NT2/D1 (cell line): ENCODE measurements at regions not wholly inside any gene's neighbourhood (a gene's known extent, or its start where the extent isn't known, plus 50 kb on each side); places are given as distances from the start of the nearest gene placed in this dataset.

Experiments used
- DNase-seq: peaks from one replicate; pipeline ENCODE4 v3.0.0-alpha.2; 2011; ENCODE audit warnings: low read depth, low spot score
- H3K27me3 ChIP-seq: 2 replicates; pipeline ENCODE4 v1.6.0; 2011; ENCODE audit warnings: mild to moderate bottlenecking; ENCODE audit not compliant: insufficient read length, insufficient read depth
- H3K36me3 ChIP-seq: 2 replicates; pipeline ENCODE4 v1.6.1; 2011; ENCODE audit warnings: mild to moderate bottlenecking, low read length, mixed read lengths; ENCODE audit not compliant: insufficient read depth, insufficient read length
- H3K4me1 ChIP-seq: 2 replicates; pipeline ENCODE4 v1.5.1; 2011; ENCODE audit not compliant: insufficient read depth, insufficient read length
- H3K4me3 ChIP-seq: 2 replicates; pipeline ENCODE4 v1.5.1; 2011; ENCODE audit warnings: low read depth; ENCODE audit not compliant: insufficient read length
- H3K9ac ChIP-seq: 2 replicates; pipeline ENCODE4 v1.6.0; 2011; ENCODE audit warnings: low read depth; ENCODE audit not compliant: insufficient read length
- H3K9me3 ChIP-seq: 2 replicates; pipeline ENCODE4 v1.5.1; 2011; ENCODE audit warnings: mild to moderate bottlenecking, low read length; ENCODE audit not compliant: insufficient read depth
- SUZ12 ChIP-seq: IDR thresholded peaks from 2 replicates; pipeline ENCODE4 v1.6.1; 2011; ENCODE audit not compliant: insufficient read length, insufficient read depth; ENCODE audit errors: extremely low read depth
- YY1 ChIP-seq: IDR thresholded peaks from 2 replicates; pipeline ENCODE4 v1.6.1; 2011; ENCODE audit not compliant: insufficient read length, insufficient read depth
- ZNF274 ChIP-seq: IDR thresholded peaks from 2 replicates; pipeline ENCODE4 v1.6.1; 2011; ENCODE audit warnings: mild to moderate bottlenecking, low read depth, low read length

GRCh38 chr14:62592877-62593276 is 452.4 kb downstream of the KCNH5 start:
- TF ChIP-seq SUZ12 (no peak), ZNF274 (no peak), YY1 (no peak)
- no peak overlapping the region for H3K9ac ChIP-seq
- no peaks in the 10 kb centered on the region for H3K4me1 ChIP-seq
- H3K27me3 ChIP-seq: no peaks in the 10 kb centered on the region
- no peaks in the 10 kb centered on the region for H3K36me3 ChIP-seq
- H3K4me3 ChIP-seq: no peak overlapping the region
- H3K9me3 ChIP-seq: peaks cover 7% of the 10 kb centered on the region; the same call in 1 of the 2 replicates
- no peak for DNase-seq

- Histone ChIP-seq H3K4me3 (no peak overlapping the region), H3K4me1 (no peaks in the 10 kb centered on the region), H3K36me3 (no peaks in the 10 kb centered on the region), H3K9me3 (peaks cover 7% of the 10 kb centered on the region; the same call in 1 of the 2 replicates), H3K9ac (no peak overlapping the region), H3K27me3 (no peaks in the 10 kb centered on the region)
- no peak for TF ChIP-seq YY1
- TF ChIP-seq ZNF274: no peak
- no peak for TF ChIP-seq SUZ12
- no peak for DNase-seq
Measured at GRCh38 chr14:62597143-62597542, 448.1 kb downstream of the KCNH5 start.

GRCh38 chr14:62599616-62600385 is 445.5 kb downstream of the KCNH5 start:
- no peaks in the 10 kb centered on the region for H3K27me3 ChIP-seq
- no peaks in the 10 kb centered on the region for H3K4me1 ChIP-seq
- no peak overlapping the region for H3K4me3 ChIP-seq
- peaks cover 7% of the 10 kb centered on the region; the same call in 1 of the 2 replicates for H3K9me3 ChIP-seq
- DNase-seq: no peak
- no peak for TF ChIP-seq YY1
- TF ChIP-seq ZNF274: no peak
- no peak for TF ChIP-seq SUZ12
- no peaks in the 10 kb centered on the region for H3K36me3 ChIP-seq
- H3K9ac ChIP-seq: no peak overlapping the region

- H3K27me3 ChIP-seq: no peaks in the 10 kb centered on the region
- DNase-seq: no peak
- no peak overlapping the region for H3K4me3 ChIP-seq
- no peaks in the 10 kb centered on the region for H3K9me3 ChIP-seq
- TF ChIP-seq SUZ12 (no peak), YY1 (no peak), ZNF274 (no peak)
- no peaks in the 10 kb centered on the region for H3K36me3 ChIP-seq
- H3K4me1 ChIP-seq: no peaks in the 10 kb centered on the region
- no peak overlapping the region for H3K9ac ChIP-seq
Measured at GRCh38 chr14:62602712-62603111, 442.5 kb downstream of the KCNH5 start.

- H3K4me1 ChIP-seq: no peaks in the 10 kb centered on the region
- no peaks in the 10 kb centered on the region for H3K36me3 ChIP-seq
- no peaks in the 10 kb centered on the region for H3K27me3 ChIP-seq
- no peak for TF ChIP-seq ZNF274
- TF ChIP-seq YY1: no peak
- no peak for TF ChIP-seq SUZ12
- no peak overlapping the region for H3K9ac ChIP-seq
- no peaks in the 10 kb centered on the region for H3K9me3 ChIP-seq
- no peak for DNase-seq
- no peak overlapping the region for H3K4me3 ChIP-seq
Measured at GRCh38 chr14:62604524-62604923, 440.7 kb downstream of the KCNH5 start.

- Histone ChIP-seq H3K36me3 (no peaks in the 10 kb centered on the region), H3K4me1 (no peaks in the 10 kb centered on the region), H3K27me3 (no peaks in the 10 kb centered on the region), H3K4me3 (no peak overlapping the region), H3K9ac (no peak overlapping the region), H3K9me3 (no peaks in the 10 kb centered on the region)
- TF ChIP-seq ZNF274 (no peak), YY1 (no peak), SUZ12 (no peak)
- no peak for DNase-seq
Measured at GRCh38 chr14:62614122-62614521, 431.1 kb downstream of the KCNH5 start.

- no peaks in the 10 kb centered on the region for H3K36me3 ChIP-seq
- TF ChIP-seq ZNF274 (no peak), YY1 (no peak), SUZ12 (no peak)
- DNase-seq: no peak
Measured at GRCh38 chr14:62616668-62617067, 428.6 kb downstream of the KCNH5 start.

GRCh38 chr14:62626416-62626815 is 418.8 kb downstream of the KCNH5 start:
- no peak for DNase-seq
- no peak for TF ChIP-seq ZNF274
- TF ChIP-seq YY1: no peak
- TF ChIP-seq SUZ12: no peak
- Histone ChIP-seq H3K4me1 (no peaks in the 10 kb centered on the region), H3K27me3 (no peaks in the 10 kb centered on the region), H3K9ac (no peak overlapping the region), H3K4me3 (no peak overlapping the region), H3K9me3 (no peaks in the 10 kb centered on the region), H3K36me3 (no peaks in the 10 kb centered on the region)

More at GRCh38 chr14:62616668-62617067, 428.6 kb downstream of the KCNH5 start:
- H3K9me3 ChIP-seq: no peaks in the 10 kb centered on the region
- H3K4me1 ChIP-seq: no peaks in the 10 kb centered on the region
- no peak overlapping the region for H3K9ac ChIP-seq
- no peak overlapping the region for H3K4me3 ChIP-seq
- H3K27me3 ChIP-seq: no peaks in the 10 kb centered on the region
